GM12873 (cell line): ENCODE measurements at regions not wholly inside any gene's neighbourhood (a gene's known extent, or its start where the extent isn't known, plus 50 kb on each side); places are given as distances from the start of the nearest gene placed in this dataset.

Experiments used
- TF ChIP-seq, protein P1 (sequence below): IDR thresholded peaks from 2 replicates; pipeline ENCODE4 v1.5.1; 2012; ENCODE audit warnings: low read depth, mild to moderate bottlenecking, moderate library complexity, low read length, control low read depth; ENCODE audit not compliant: insufficient read depth; ENCODE audit errors: missing control alignments

- TF ChIP-seq, protein P1, sequence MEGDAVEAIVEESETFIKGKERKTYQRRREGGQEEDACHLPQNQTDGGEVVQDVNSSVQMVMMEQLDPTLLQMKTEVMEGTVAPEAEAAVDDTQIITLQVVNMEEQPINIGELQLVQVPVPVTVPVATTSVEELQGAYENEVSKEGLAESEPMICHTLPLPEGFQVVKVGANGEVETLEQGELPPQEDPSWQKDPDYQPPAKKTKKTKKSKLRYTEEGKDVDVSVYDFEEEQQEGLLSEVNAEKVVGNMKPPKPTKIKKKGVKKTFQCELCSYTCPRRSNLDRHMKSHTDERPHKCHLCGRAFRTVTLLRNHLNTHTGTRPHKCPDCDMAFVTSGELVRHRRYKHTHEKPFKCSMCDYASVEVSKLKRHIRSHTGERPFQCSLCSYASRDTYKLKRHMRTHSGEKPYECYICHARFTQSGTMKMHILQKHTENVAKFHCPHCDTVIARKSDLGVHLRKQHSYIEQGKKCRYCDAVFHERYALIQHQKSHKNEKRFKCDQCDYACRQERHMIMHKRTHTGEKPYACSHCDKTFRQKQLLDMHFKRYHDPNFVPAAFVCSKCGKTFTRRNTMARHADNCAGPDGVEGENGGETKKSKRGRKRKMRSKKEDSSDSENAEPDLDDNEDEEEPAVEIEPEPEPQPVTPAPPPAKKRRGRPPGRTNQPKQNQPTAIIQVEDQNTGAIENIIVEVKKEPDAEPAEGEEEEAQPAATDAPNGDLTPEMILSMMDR: no peak
These were observed 422.2 kb upstream of the SULF2 start for GRCh38 chr20:48207505-48207904.

- TF ChIP-seq, protein P1: no peak
These were observed 420.5 kb upstream of the SULF2 start for GRCh38 chr20:48205786-48206185.

- TF ChIP-seq, protein P1: no peak
These were observed 420.1 kb upstream of the SULF2 start for GRCh38 chr20:48205281-48205782.

DNA sequence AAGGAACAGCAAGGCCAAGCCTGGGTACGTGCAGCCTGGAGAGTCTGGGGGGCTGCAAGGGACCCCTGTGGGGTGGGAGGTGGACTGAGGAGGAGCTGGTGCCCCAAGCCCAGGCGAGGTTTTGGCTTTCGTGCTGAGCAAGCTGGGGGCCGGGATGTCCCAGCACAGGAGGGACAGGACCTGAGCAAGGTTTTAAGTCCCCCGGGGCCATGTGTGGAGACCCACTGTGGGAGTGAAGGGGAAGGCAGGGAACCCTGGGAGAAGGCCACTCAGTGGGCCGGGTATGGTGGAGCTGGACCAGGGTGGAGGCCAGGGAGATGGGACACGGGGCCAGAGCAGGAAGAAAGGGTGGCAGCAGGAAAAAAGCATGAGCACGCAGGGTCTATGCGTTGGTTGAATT is 419.2 kb upstream of the SULF2 start:
- TF ChIP-seq, protein P1: no peak

GRCh38 chr20:48203252-48203651 is 418.0 kb upstream of the SULF2 start:
- TF ChIP-seq, protein P1: no peak

- TF ChIP-seq, protein P1: no peak
These were observed 417.2 kb upstream of the SULF2 start for GRCh38 chr20:48202334-48203113.

GRCh38 chr20:48201885-48202284 is 416.6 kb upstream of the SULF2 start:
- TF ChIP-seq, protein P1: no peak
